Esophagus squamous epithelium (tissue), 4 donors: ENCODE measurements at regions not wholly inside any gene's neighbourhood (a gene's known extent, or its start where the extent isn't known, plus 50 kb on each side); places are given as distances from the start of the nearest gene placed in this dataset.

ENCODE experiments used
- CTCF ChIP-seq, 6 experiments: fragments of 450-650 bp in 4 of 6; fragments of 200-600 bp in 2 of 6; sonication (generic) in 2 of 6; IDR thresholded peaks; one replicate each; pipeline ENCODE4 v1.5.1; 2016 to 2019; ENCODE audit warnings: antibody characterized with exemption in 6 of 6, mild to moderate bottlenecking in 4 of 6, moderate library complexity in 4 of 6
- POLR2A ChIP-seq, 4 donors: fragments of 450-650 bp; IDR thresholded peaks; one replicate each; pipeline ENCODE4 v1.6.1; 2017; ENCODE audit warnings: antibody characterized with exemption in 4 of 4, mild to moderate bottlenecking in 4 of 4, moderate library complexity in 3 of 4

GRCh38 chr3:28891485-28891884 is 389.4 kb upstream of the RBMS3 start:
- TF ChIP-seq CTCF (IDR thresholded peaks at IDR 0.05) (no peak), POLR2A (IDR thresholded peaks at IDR 0.05) (no peak)
